ENCODE measurements at regions not wholly inside any gene's neighbourhood (a gene's known extent, or its start where the extent isn't known, plus 50 kb on each side); places are given as distances from the start of the nearest gene placed in this dataset.

- no peak for TF ChIP-seq EZH2 (IDR thresholded peaks at IDR 0.05)
- no peak for TF ChIP-seq POLR2AphosphoS5 (IDR thresholded peaks at IDR 0.05; ENCODE audit: borderline replicate concordance, low read depth, low read length)
- no peak for TF ChIP-seq FOXP2 (optimal IDR thresholded peaks at IDR 0.05; ENCODE audit: control extremely low read depth, extremely low read length, insufficient read depth)
- no peak overlapping the region for H3K9ac ChIP-seq (ENCODE audit: insufficient read length)
- H3K9me3 ChIP-seq (ENCODE audit: low read depth, low read length) = no peaks in the 10 kb centered on the region
- no peak overlapping the region for H3K4me3 ChIP-seq
- no peak for DNase-seq (ENCODE audit: low read depth, low spot score)
- H3K36me3 ChIP-seq (ENCODE audit: insufficient read depth, low read length) = no peaks in the 10 kb centered on the region
- H3K27ac ChIP-seq = no peak overlapping the region
Observed at GRCh38 chr2:72012886-72013574, 134.6 kb downstream of the CYP26B1 start.

- Histone ChIP-seq H3K27ac (no peak overlapping the region), H3K36me3 (ENCODE audit: insufficient read depth, low read length) (no peaks in the 10 kb centered on the region), H3K9me3 (ENCODE audit: low read depth, low read length) (no peaks in the 10 kb centered on the region), H3K9ac (ENCODE audit: insufficient read length) (no peak overlapping the region), H3K4me3 (no peak overlapping the region)
- DNase-seq (ENCODE audit: low read depth, low spot score) = no peak
- TF ChIP-seq EZH2 (IDR thresholded peaks at IDR 0.05) (no peak), FOXP2 (optimal IDR thresholded peaks at IDR 0.05; ENCODE audit: control extremely low read depth, extremely low read length, insufficient read depth) (no peak)
Observed at GRCh38 chr2:72011791-72012190, 135.9 kb downstream of the CYP26B1 start.

- Histone ChIP-seq H3K9me3 (ENCODE audit: low read depth, low read length) (no peaks in the 10 kb centered on the region), H3K9ac (ENCODE audit: insufficient read length) (no peak overlapping the region), H3K4me3 (no peak overlapping the region), H3K27ac (no peak overlapping the region), H3K36me3 (ENCODE audit: insufficient read depth, low read length) (no peaks in the 10 kb centered on the region)
- TF ChIP-seq EZH2 (IDR thresholded peaks at IDR 0.05) (no peak), POLR2AphosphoS5 (IDR thresholded peaks at IDR 0.05; ENCODE audit: borderline replicate concordance, low read depth, low read length) (no peak), FOXP2 (optimal IDR thresholded peaks at IDR 0.05; ENCODE audit: control extremely low read depth, extremely low read length, insufficient read depth) (no peak)
- no peak for DNase-seq (ENCODE audit: low read depth, low spot score)
Observed at GRCh38 chr2:72011370-72011689, 136.3 kb downstream of the CYP26B1 start.

GRCh38 chr2:72010647-72011369, 136.9 kb downstream of the CYP26B1 start:
- DNase-seq (ENCODE audit: low read depth, low spot score) = no peak
- Histone ChIP-seq H3K27ac (no peak overlapping the region), H3K36me3 (ENCODE audit: insufficient read depth, low read length) (no peaks in the 10 kb centered on the region), H3K4me3 (no peak overlapping the region), H3K9me3 (ENCODE audit: low read depth, low read length) (no peaks in the 10 kb centered on the region), H3K9ac (ENCODE audit: insufficient read length) (no peak overlapping the region)
- no peak for TF ChIP-seq FOXP2 (optimal IDR thresholded peaks at IDR 0.05; ENCODE audit: control extremely low read depth, extremely low read length, insufficient read depth)
- no peak for TF ChIP-seq EZH2 (IDR thresholded peaks at IDR 0.05)
- no peak for TF ChIP-seq POLR2AphosphoS5 (IDR thresholded peaks at IDR 0.05; ENCODE audit: borderline replicate concordance, low read depth, low read length)

- DNase-seq (ENCODE audit: low read depth, low spot score) = no peak
- Histone ChIP-seq H3K36me3 (ENCODE audit: insufficient read depth, low read length) (no peaks in the 10 kb centered on the region), H3K9me3 (ENCODE audit: low read depth, low read length) (no peaks in the 10 kb centered on the region), H3K27ac (no peak overlapping the region), H3K4me3 (no peak overlapping the region), H3K9ac (ENCODE audit: insufficient read length) (no peak overlapping the region)
- no peak for TF ChIP-seq FOXP2 (optimal IDR thresholded peaks at IDR 0.05; ENCODE audit: control extremely low read depth, extremely low read length, insufficient read depth)
- TF ChIP-seq POLR2AphosphoS5 (IDR thresholded peaks at IDR 0.05; ENCODE audit: borderline replicate concordance, low read depth, low read length) = no peak
- no peak for TF ChIP-seq EZH2 (IDR thresholded peaks at IDR 0.05)
Observed at GRCh38 chr2:72008608-72009007, 139.1 kb downstream of the CYP26B1 start.

- Histone ChIP-seq H3K4me3 (no peak overlapping the region), H3K27ac (no peak overlapping the region), H3K9ac (ENCODE audit: insufficient read length) (no peak overlapping the region), H3K9me3 (ENCODE audit: low read depth, low read length) (no peaks in the 10 kb centered on the region), H3K36me3 (ENCODE audit: insufficient read depth, low read length) (no peaks in the 10 kb centered on the region)
- no peak for DNase-seq (ENCODE audit: low read depth, low spot score)
- no peak for TF ChIP-seq FOXP2 (optimal IDR thresholded peaks at IDR 0.05; ENCODE audit: control extremely low read depth, extremely low read length, insufficient read depth)
- TF ChIP-seq EZH2 (IDR thresholded peaks at IDR 0.05) = no peak
- no peak for TF ChIP-seq POLR2AphosphoS5 (IDR thresholded peaks at IDR 0.05; ENCODE audit: borderline replicate concordance, low read depth, low read length)
Observed at GRCh38 chr2:72007402-72007801, 140.3 kb downstream of the CYP26B1 start.

GRCh38 chr2:72006188-72006736, 141.4 kb downstream of the CYP26B1 start:
- Histone ChIP-seq H3K4me3 (no peak overlapping the region), H3K36me3 (ENCODE audit: insufficient read depth, low read length) (no peaks in the 10 kb centered on the region), H3K27ac (no peak overlapping the region), H3K9ac (ENCODE audit: insufficient read length) (no peak overlapping the region), H3K9me3 (ENCODE audit: low read depth, low read length) (no peaks in the 10 kb centered on the region)
- TF ChIP-seq POLR2AphosphoS5 (IDR thresholded peaks at IDR 0.05; ENCODE audit: borderline replicate concordance, low read depth, low read length) = no peak
- no peak for TF ChIP-seq EZH2 (IDR thresholded peaks at IDR 0.05)
- no peak for TF ChIP-seq FOXP2 (optimal IDR thresholded peaks at IDR 0.05; ENCODE audit: control extremely low read depth, extremely low read length, insufficient read depth)
- DNase-seq (ENCODE audit: low read depth, low spot score) = no peak

- no peak overlapping the region for H3K9ac ChIP-seq (ENCODE audit: insufficient read length)
- no peak for DNase-seq (ENCODE audit: low read depth, low spot score)
- TF ChIP-seq POLR2AphosphoS5 (IDR thresholded peaks at IDR 0.05; ENCODE audit: borderline replicate concordance, low read depth, low read length) (no peak), FOXP2 (optimal IDR thresholded peaks at IDR 0.05; ENCODE audit: control extremely low read depth, extremely low read length, insufficient read depth) (no peak), EZH2 (IDR thresholded peaks at IDR 0.05) (no peak)
- no peaks in the 10 kb centered on the region for H3K36me3 ChIP-seq (ENCODE audit: insufficient read depth, low read length)
- no peaks in the 10 kb centered on the region for H3K9me3 ChIP-seq (ENCODE audit: low read depth, low read length)
- no peak overlapping the region for H3K27ac ChIP-seq
- H3K4me3 ChIP-seq = no peak overlapping the region
Observed at GRCh38 chr2:72004976-72005375, 142.7 kb downstream of the CYP26B1 start.
